PC-9 (cell line): ENCODE measurements at regions not wholly inside any gene's neighbourhood (a gene's known extent, or its start where the extent isn't known, plus 50 kb on each side); places are given as distances from the start of the nearest gene placed in this dataset.

ENCODE experiments used
- BruUV-seq: library from RNA; stranded (reverse); fragments of 400-500 nt; replicated peaks from 2 replicates; lab custom pipeline; 2021; lab: Mats Ljungman, UMichigan
- CTCF ChIA-PET: fragments of 300-600 bp; sonication (Branson Sonifier 250); formaldehyde crosslinking; loops from one replicate; lab custom pipeline; 2022; ENCODE audit warnings: antibody characterized with exemption; lab: Charles Lee
- POLR2A ChIA-PET: fragments of 300-600 bp; sonication (Branson Sonifier 250); formaldehyde crosslinking; loops from one replicate; lab custom pipeline; 2022; ENCODE audit warnings: antibody characterized with exemption; ENCODE audit not compliant: unreplicated experiment; lab: Charles Lee
- DNase-seq, 2 experiments: peaks; one replicate each; pipeline versions ENCODE4 v3.0.0 to v3.0.0-alpha.2; 2015 to 2022; ENCODE audit warnings: mixed read lengths in 1 of 2
- H2AFZ ChIP-seq: fragments of 200-600 bp; sonication (generic); 2 replicates; pipeline ENCODE4 v1.8.1; 2017; ENCODE audit warnings: antibody characterized with exemption
- H3F3A ChIP-seq: fragments of 200-600 bp; sonication (generic); 2 replicates; pipeline ENCODE4 v1.8.1; 2017; ENCODE audit warnings: antibody characterized with exemption, mild to moderate bottlenecking, low read depth; ENCODE audit not compliant: insufficient read depth
- H3K27ac ChIP-seq: fragments of 200-600 bp; sonication (generic); 2 replicates; pipeline ENCODE4 v1.6.1; 2016; ENCODE audit warnings: mixed run types
- H3K27me3 ChIP-seq: fragments of 200-600 bp; sonication (generic); 2 replicates; pipeline ENCODE4 v1.6.1; 2016; ENCODE audit warnings: low read depth, mixed run types; ENCODE audit not compliant: insufficient read depth
- H3K36me3 ChIP-seq: fragments of 200-600 bp; sonication (generic); 2 replicates; pipeline ENCODE4 v1.6.1; 2016; ENCODE audit warnings: low read depth, mixed run types
- H3K4me1 ChIP-seq: fragments of 200-600 bp; sonication (generic); replicated peaks from 2 replicates; pipeline ENCODE4 v1.6.1; 2016; ENCODE audit warnings: mixed run types; ENCODE audit not compliant: insufficient read depth
- H3K4me2 ChIP-seq: fragments of 200-600 bp; sonication (generic); 2 replicates; pipeline ENCODE4 v1.6.1; 2017; ENCODE audit warnings: mixed run types
- H3K4me3 ChIP-seq: fragments of 200-600 bp; sonication (generic); 2 replicates; pipeline ENCODE4 v1.6.1; 2016; ENCODE audit warnings: mixed run types
- H3K79me2 ChIP-seq: fragments of 200-600 bp; sonication (generic); 2 replicates; pipeline ENCODE4 v1.6.1; 2017; ENCODE audit warnings: low read depth, mixed run types
- H3K9me2 ChIP-seq: fragments of 200-600 bp; sonication (generic); 2 replicates; pipeline ENCODE4 v1.8.1; 2017; ENCODE audit warnings: mild to moderate bottlenecking; ENCODE audit not compliant: insufficient read depth
- H3K9me3 ChIP-seq: fragments of 200-600 bp; sonication (generic); 2 replicates; pipeline ENCODE4 v1.8.1; 2016; ENCODE audit warnings: low read depth; ENCODE audit not compliant: insufficient read depth
- H4K20me1 ChIP-seq: fragments of 200-600 bp; sonication (generic); 2 replicates; pipeline ENCODE4 v1.8.1; 2017; ENCODE audit not compliant: insufficient read depth
- EZH2 ChIP-seq: fragments of 200-600 bp; sonication (generic); IDR thresholded peaks from 2 replicates; pipeline ENCODE4 v1.8.0; 2017; ENCODE audit warnings: antibody characterized with exemption, low read depth
- intact Hi-C: fragments of 100-400 bp; cut with micrococcal nuclease; formaldehyde crosslinking; loops from one replicate; pipeline ENCODE4 v1.10.0; 2022; ENCODE audit not compliant: unreplicated experiment
- TF ChIP-seq, protein P1 (sequence below): fragments of 200-600 bp; sonication (generic); conservative IDR thresholded peaks from 2 replicates; pipeline ENCODE4 v1.6.1; 2017; ENCODE audit warnings: mixed run types, antibody characterized with exemption, mild to moderate bottlenecking, moderate library complexity

DNA sequence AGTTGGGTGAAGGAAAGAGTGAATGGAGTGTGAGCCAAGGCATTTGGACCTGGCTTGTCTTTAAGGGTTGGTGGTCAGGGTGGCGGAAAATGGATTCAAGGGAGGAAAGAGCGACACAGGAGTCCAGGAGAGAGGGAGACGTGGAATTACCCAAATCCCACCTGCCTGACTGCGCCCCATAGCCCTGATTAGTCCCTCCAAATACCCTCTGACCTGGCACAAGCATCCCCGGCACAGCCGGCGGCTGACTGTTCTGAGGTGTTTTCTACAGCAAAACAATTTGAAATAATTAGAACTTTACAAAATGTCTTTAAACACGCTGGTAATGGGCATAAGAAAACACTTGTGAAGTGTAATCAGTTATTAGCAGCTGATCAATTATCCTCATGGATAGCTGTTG is 175.8 kb downstream of the PHETA1 start:
- Histone ChIP-seq H3K4me3 (no peak overlapping the region), H3K4me2 (no peak overlapping the region), H4K20me1 (no peaks in the 10 kb centered on the region), H3K9me2 (no peaks in the 10 kb centered on the region), H3K79me2 (no peaks in the 10 kb centered on the region), H3K36me3 (no peaks in the 10 kb centered on the region), H3K27ac (no peak overlapping the region), H3K4me1 (no peaks in the 10 kb centered on the region), H3K9me3 (0 out of 2 replicates have a peak, but pooled peaks cover 5% of the 10 kb centered on the region), H3K27me3 (peaks cover 95% of the 10 kb centered on the region), H3F3A (no peaks in the 10 kb centered on the region), H2AFZ (no peak overlapping the region)
- TF ChIP-seq, protein P1, sequence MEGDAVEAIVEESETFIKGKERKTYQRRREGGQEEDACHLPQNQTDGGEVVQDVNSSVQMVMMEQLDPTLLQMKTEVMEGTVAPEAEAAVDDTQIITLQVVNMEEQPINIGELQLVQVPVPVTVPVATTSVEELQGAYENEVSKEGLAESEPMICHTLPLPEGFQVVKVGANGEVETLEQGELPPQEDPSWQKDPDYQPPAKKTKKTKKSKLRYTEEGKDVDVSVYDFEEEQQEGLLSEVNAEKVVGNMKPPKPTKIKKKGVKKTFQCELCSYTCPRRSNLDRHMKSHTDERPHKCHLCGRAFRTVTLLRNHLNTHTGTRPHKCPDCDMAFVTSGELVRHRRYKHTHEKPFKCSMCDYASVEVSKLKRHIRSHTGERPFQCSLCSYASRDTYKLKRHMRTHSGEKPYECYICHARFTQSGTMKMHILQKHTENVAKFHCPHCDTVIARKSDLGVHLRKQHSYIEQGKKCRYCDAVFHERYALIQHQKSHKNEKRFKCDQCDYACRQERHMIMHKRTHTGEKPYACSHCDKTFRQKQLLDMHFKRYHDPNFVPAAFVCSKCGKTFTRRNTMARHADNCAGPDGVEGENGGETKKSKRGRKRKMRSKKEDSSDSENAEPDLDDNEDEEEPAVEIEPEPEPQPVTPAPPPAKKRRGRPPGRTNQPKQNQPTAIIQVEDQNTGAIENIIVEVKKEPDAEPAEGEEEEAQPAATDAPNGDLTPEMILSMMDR, result no peak
- TF ChIP-seq EZH2, result no peak
- intact Hi-C loops, result no loop called here
- ChIA-PET POLR2A (no interaction called here), CTCF (no interaction called here)
- DNase-seq, result no peak
- no TSS peak for BruUV-seq

DNA sequence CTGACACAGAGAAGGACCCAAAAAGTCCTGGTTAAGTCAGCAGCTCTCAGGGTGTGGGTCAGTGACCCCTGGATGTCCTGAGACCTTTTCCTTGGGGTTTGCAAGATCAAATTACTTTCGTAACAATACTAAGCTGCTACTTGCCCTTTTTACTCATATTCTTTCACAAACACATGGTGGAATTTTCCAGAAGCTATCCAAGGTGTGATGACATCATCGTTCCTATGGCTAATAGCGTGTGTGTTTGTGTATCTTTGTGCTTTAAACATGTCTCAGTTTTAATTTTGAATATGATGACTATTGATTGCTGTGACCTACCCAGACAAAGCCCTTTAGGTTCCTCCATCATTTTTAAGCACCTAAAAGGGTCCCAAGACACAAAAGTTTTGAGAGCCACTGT is 176.2 kb downstream of the PHETA1 start:
- 0 out of 2 replicates have a peak, but pooled peaks cover 5% of the 10 kb centered on the region for H3K9me3 ChIP-seq
- no peaks in the 10 kb centered on the region for H3K4me1 ChIP-seq
- intact Hi-C loops, result no loop called here
- ChIA-PET POLR2A (no interaction called here), CTCF (no interaction called here)
- H3F3A ChIP-seq, result no peaks in the 10 kb centered on the region
- DNase-seq, result no peak
- no peak overlapping the region for H3K4me2 ChIP-seq
- H2AFZ ChIP-seq, result no peak overlapping the region
- no peaks in the 10 kb centered on the region for H4K20me1 ChIP-seq
- H3K4me3 ChIP-seq, result no peak overlapping the region
- TF ChIP-seq, protein P1, result no peak
- no peak for TF ChIP-seq EZH2
- BruUV-seq, result no TSS peak
- H3K9me2 ChIP-seq, result no peaks in the 10 kb centered on the region
- no peak overlapping the region for H3K27ac ChIP-seq
- H3K36me3 ChIP-seq, result no peaks in the 10 kb centered on the region
- H3K27me3 ChIP-seq, result peaks cover 95% of the 10 kb centered on the region
- H3K79me2 ChIP-seq, result no peaks in the 10 kb centered on the region

DNA sequence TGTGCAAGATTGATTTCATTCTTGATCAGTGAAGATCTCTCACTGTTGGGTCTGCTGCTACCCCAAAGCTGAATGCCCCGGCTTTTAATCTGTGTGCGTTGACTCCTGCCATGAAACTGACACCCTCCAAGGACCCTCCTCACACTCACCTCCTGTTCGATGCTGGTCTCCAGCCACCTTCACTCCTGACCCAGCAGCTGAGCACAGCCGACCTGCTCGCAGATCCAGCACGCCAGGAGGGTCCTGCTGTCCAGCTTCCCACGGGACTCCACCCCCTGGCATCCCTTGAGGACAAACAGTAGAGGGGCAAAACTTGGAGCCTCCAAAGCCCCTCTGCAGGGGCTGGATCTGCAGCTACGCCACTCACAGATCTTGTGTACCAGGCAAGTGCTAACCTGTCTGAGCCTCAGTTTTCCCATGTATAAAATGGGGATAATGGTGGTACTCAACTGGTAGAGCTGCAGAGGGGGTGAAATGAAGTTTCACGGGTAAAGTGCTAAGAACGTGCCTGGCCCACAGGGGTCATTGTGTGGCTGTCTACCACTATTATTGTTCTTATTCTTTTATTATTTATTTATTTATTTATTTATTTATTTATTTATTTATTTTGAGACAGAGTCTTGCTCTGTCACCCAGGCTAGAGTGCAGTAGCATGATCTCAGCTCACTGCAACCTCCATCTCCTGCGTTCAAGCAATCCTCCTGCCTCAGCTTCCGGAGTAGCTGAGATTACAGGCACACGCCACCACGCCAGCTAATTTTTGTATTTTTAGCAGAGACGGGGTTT is 178.0 kb downstream of the PHETA1 start:
- Histone ChIP-seq H2AFZ (no peak overlapping the region), H3K9me2 (no peaks in the 10 kb centered on the region), H3K27me3 (peaks cover 95% of the 10 kb centered on the region), H3K9me3 (0 out of 2 replicates have a peak, but pooled peaks cover 5% of the 10 kb centered on the region), H3K79me2 (no peaks in the 10 kb centered on the region), H3K4me2 (no peak overlapping the region), H3F3A (no peaks in the 10 kb centered on the region), H4K20me1 (no peaks in the 10 kb centered on the region), H3K27ac (no peak overlapping the region), H3K36me3 (no peaks in the 10 kb centered on the region), H3K4me1 (no peaks in the 10 kb centered on the region), H3K4me3 (no peak overlapping the region)
- intact Hi-C loops, result no loop called here
- POLR2A ChIA-PET, result no interaction called here
- CTCF ChIA-PET, result no interaction called here
- TF ChIP-seq EZH2, result no peak
- TF ChIP-seq, protein P1, result no peak
- DNase-seq, result no peak
- BruUV-seq, result no TSS peak
